ENCODE measurements at regions not wholly inside any gene's neighbourhood (a gene's known extent, or its start where the extent isn't known, plus 50 kb on each side); places are given as distances from the start of the nearest gene placed in this dataset.

GRCh38 chr5:168057905-168058304 is 233.5 kb upstream of the WWC1 start:
- H3K36me3 Mint-ChIP-seq: no peaks in the 10 kb centered on the region
- peaks cover 3% of the 10 kb centered on the region for H3K27me3 Mint-ChIP-seq
- H3K4me1 Mint-ChIP-seq (ENCODE audit: low read depth): no peaks in the 10 kb centered on the region
- no peak overlapping the region for H3K27ac Mint-ChIP-seq
- H3K4me3 Mint-ChIP-seq: no peak overlapping the region
- H3K9me3 Mint-ChIP-seq (ENCODE audit: low read depth): peaks cover 5% of the 10 kb centered on the region

- Mint-ChIP-seq H3K27me3 (peaks cover 3% of the 10 kb centered on the region), H3K4me3 (no peak overlapping the region), H3K9me3 (ENCODE audit: low read depth) (peaks cover 5% of the 10 kb centered on the region), H3K36me3 (no peaks in the 10 kb centered on the region), H3K27ac (no peak overlapping the region), H3K4me1 (ENCODE audit: low read depth) (no peaks in the 10 kb centered on the region)
These were observed 232.3 kb upstream of the WWC1 start for GRCh38 chr5:168059131-168059530.

GRCh38 chr5:168062239-168062638 is 229.2 kb upstream of the WWC1 start:
- Mint-ChIP-seq H3K27ac (no peak overlapping the region), H3K27me3 (peaks cover 4% of the 10 kb centered on the region), H3K4me1 (ENCODE audit: low read depth) (no peaks in the 10 kb centered on the region), H3K9me3 (ENCODE audit: low read depth) (peaks cover 5% of the 10 kb centered on the region), H3K4me3 (no peak overlapping the region), H3K36me3 (no peaks in the 10 kb centered on the region)

GRCh38 chr5:168064457-168064856 is 227.0 kb upstream of the WWC1 start:
- Mint-ChIP-seq H3K4me1 (ENCODE audit: low read depth) (no peaks in the 10 kb centered on the region), H3K27me3 (peaks cover 4% of the 10 kb centered on the region), H3K9me3 (ENCODE audit: low read depth) (no peaks in the 10 kb centered on the region), H3K27ac (no peak overlapping the region), H3K36me3 (no peaks in the 10 kb centered on the region), H3K4me3 (no peak overlapping the region)

- Mint-ChIP-seq H3K27ac (no peak overlapping the region), H3K27me3 (peaks cover 4% of the 10 kb centered on the region)
These were observed 226.4 kb upstream of the WWC1 start for GRCh38 chr5:168064933-168065622.

GRCh38 chr5:168066536-168067208 is 224.8 kb upstream of the WWC1 start:
- H3K27me3 Mint-ChIP-seq: peaks cover 4% of the 10 kb centered on the region
- no peaks in the 10 kb centered on the region for H3K36me3 Mint-ChIP-seq
- H3K4me1 Mint-ChIP-seq (ENCODE audit: low read depth): no peaks in the 10 kb centered on the region
- no peak overlapping the region for H3K4me3 Mint-ChIP-seq
- no peaks in the 10 kb centered on the region for H3K9me3 Mint-ChIP-seq (ENCODE audit: low read depth)
- H3K27ac Mint-ChIP-seq: no peak overlapping the region

More at GRCh38 chr5:168064933-168065622, 226.4 kb upstream of the WWC1 start:
- H3K4me3 Mint-ChIP-seq: no peak overlapping the region
- no peaks in the 10 kb centered on the region for H3K9me3 Mint-ChIP-seq (ENCODE audit: low read depth)
- H3K36me3 Mint-ChIP-seq: no peaks in the 10 kb centered on the region
- H3K4me1 Mint-ChIP-seq (ENCODE audit: low read depth): no peaks in the 10 kb centered on the region

GRCh38 chr5:168070761-168071160 is 220.7 kb upstream of the WWC1 start:
- Mint-ChIP-seq H3K4me1 (ENCODE audit: low read depth) (no peaks in the 10 kb centered on the region), H3K9me3 (ENCODE audit: low read depth) (no peaks in the 10 kb centered on the region), H3K4me3 (no peak overlapping the region), H3K27ac (no peak overlapping the region), H3K36me3 (no peaks in the 10 kb centered on the region), H3K27me3 (peaks cover 1% of the 10 kb centered on the region)

- no peaks in the 10 kb centered on the region for H3K36me3 Mint-ChIP-seq
- H3K4me3 Mint-ChIP-seq: no peak overlapping the region
- H3K27me3 Mint-ChIP-seq: no peaks in the 10 kb centered on the region
- H3K9me3 Mint-ChIP-seq (ENCODE audit: low read depth): no peaks in the 10 kb centered on the region
- H3K4me1 Mint-ChIP-seq (ENCODE audit: low read depth): no peaks in the 10 kb centered on the region
- H3K27ac Mint-ChIP-seq: no peak overlapping the region
These were observed 218.8 kb upstream of the WWC1 start for GRCh38 chr5:168072665-168073064.

- H3K27ac Mint-ChIP-seq: no peak overlapping the region
- no peak overlapping the region for H3K4me3 Mint-ChIP-seq
- no peaks in the 10 kb centered on the region for H3K4me1 Mint-ChIP-seq (ENCODE audit: low read depth)
- H3K36me3 Mint-ChIP-seq: no peaks in the 10 kb centered on the region
- H3K9me3 Mint-ChIP-seq (ENCODE audit: low read depth): no peaks in the 10 kb centered on the region
- no peaks in the 10 kb centered on the region for H3K27me3 Mint-ChIP-seq
These were observed 218.1 kb upstream of the WWC1 start for GRCh38 chr5:168073311-168073710.

GRCh38 chr5:168073991-168074800 is 217.2 kb upstream of the WWC1 start:
- Mint-ChIP-seq H3K9me3 (ENCODE audit: low read depth) (no peaks in the 10 kb centered on the region), H3K36me3 (no peaks in the 10 kb centered on the region), H3K27ac (no peak overlapping the region), H3K4me1 (ENCODE audit: low read depth) (no peaks in the 10 kb centered on the region), H3K4me3 (no peak overlapping the region), H3K27me3 (no peaks in the 10 kb centered on the region)

GRCh38 chr5:168075387-168075786 is 216.1 kb upstream of the WWC1 start:
- H3K4me3 Mint-ChIP-seq: no peak overlapping the region
- no peaks in the 10 kb centered on the region for H3K9me3 Mint-ChIP-seq (ENCODE audit: low read depth)
- no peak overlapping the region for H3K27ac Mint-ChIP-seq
- H3K36me3 Mint-ChIP-seq: no peaks in the 10 kb centered on the region
- no peaks in the 10 kb centered on the region for H3K27me3 Mint-ChIP-seq
- H3K4me1 Mint-ChIP-seq (ENCODE audit: low read depth): no peaks in the 10 kb centered on the region

- no peaks in the 10 kb centered on the region for H3K9me3 Mint-ChIP-seq (ENCODE audit: low read depth)
- no peaks in the 10 kb centered on the region for H3K27me3 Mint-ChIP-seq
- no peaks in the 10 kb centered on the region for H3K36me3 Mint-ChIP-seq
- no peak overlapping the region for H3K27ac Mint-ChIP-seq
- H3K4me1 Mint-ChIP-seq (ENCODE audit: low read depth): no peaks in the 10 kb centered on the region
- H3K4me3 Mint-ChIP-seq: no peak overlapping the region
These were observed 214.9 kb upstream of the WWC1 start for GRCh38 chr5:168076561-168076991.

GRCh38 chr5:168085261-168086031 is 206.0 kb upstream of the WWC1 start:
- Mint-ChIP-seq H3K4me1 (ENCODE audit: low read depth) (no peaks in the 10 kb centered on the region), H3K4me3 (no peak overlapping the region), H3K9me3 (ENCODE audit: low read depth) (peaks cover 7% of the 10 kb centered on the region), H3K27me3 (peaks cover 12% of the 10 kb centered on the region), H3K27ac (no peak overlapping the region), H3K36me3 (no peaks in the 10 kb centered on the region)

GRCh38 chr5:168086104-168086610 is 205.3 kb upstream of the WWC1 start:
- Mint-ChIP-seq H3K4me3 (no peak overlapping the region), H3K4me1 (ENCODE audit: low read depth) (no peaks in the 10 kb centered on the region), H3K27ac (no peak overlapping the region), H3K27me3 (peaks cover 13% of the 10 kb centered on the region), H3K9me3 (ENCODE audit: low read depth) (peaks cover 7% of the 10 kb centered on the region), H3K36me3 (no peaks in the 10 kb centered on the region)
